ENCODE measurements at regions not wholly inside any gene's neighbourhood (a gene's known extent, or its start where the extent isn't known, plus 50 kb on each side); places are given as distances from the start of the nearest gene placed in this dataset.
A peak's percentile ranks its signal among the peaks of the same experiment; 100 is the strongest.
"Not testable (repeated sequence)": the region's sequence is repeated elsewhere in the genome, so short reads cannot be mapped to it uniquely, and the experiment has no call there.

GRCh38 chr5:15384581-15384980, 115.4 kb upstream of the FBXL7 start:
- no peak for DNase-seq (ENCODE audit: low spot score)
- no peak for ATAC-seq

DNA sequence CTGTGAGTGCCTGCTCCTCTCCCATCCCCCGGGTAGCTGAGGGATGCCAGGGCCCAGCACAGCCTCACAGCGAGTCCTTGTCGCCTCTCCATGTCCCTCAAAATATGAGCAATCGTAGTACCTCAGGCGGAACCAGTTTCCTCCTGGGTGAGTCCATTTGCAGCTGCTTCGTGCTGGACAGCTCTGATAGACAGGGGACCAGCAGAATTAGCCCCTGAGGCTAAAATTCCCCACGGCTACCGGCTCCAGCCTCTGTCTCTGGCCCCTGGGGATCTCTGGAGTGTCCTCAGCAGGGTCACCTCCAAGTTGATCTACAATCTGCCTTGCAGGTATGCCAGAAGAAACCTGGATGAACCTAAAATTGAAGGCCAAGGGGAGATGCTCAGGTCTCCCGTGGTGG, 115.8 kb upstream of the FBXL7 start:
- no peak for ATAC-seq
- no peak for DNase-seq (ENCODE audit: low spot score)

DNA sequence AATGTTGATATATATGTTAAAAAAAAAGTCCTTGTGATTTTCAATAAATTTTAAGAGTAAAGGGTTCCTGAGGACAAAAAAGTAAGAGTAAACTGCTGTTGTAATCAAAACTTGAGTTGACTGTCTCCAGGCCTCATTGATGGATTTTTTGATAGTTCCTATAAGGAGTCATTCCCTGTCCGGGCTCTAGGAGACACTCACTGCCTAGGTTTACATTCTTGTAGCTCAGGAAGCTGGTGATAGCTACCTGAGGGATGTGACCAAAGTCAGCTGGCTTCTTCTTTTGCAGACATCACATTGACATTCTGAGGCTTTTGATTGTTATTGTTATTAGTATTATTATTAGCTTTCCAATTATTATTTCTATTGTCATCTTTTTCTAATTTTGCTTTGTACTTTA, 116.5 kb upstream of the FBXL7 start:
- ATAC-seq (peak; percentile 53), DNase-seq (ENCODE audit: low spot score) (no peak)

DNA sequence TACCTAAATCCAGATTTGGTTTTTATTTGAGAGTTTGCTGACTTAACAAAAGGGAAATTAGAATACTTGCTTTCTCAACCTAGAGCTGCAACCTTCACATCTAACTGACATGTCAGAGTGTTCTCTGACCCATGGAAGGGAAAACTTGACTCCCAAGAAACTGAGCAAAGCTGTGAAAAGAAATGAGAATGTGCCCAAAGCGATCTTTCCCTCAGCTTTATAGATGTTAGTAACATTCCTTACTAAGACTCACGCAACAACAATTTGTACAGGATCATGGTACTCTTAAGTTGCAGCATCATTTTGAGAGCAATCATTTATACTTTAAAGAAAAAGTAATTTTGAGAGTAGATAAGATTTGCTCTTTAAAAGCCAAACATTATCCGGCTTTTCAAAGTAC, 117.0 kb upstream of the FBXL7 start:
- no peak for DNase-seq (ENCODE audit: low spot score)
- ATAC-seq = no peak

- ATAC-seq (peak; percentile 88), DNase-seq (ENCODE audit: low spot score) (peak; percentile 69)
These were observed 122.2 kb upstream of the FBXL7 start for GRCh38 chr5:15377573-15378340.

DNA sequence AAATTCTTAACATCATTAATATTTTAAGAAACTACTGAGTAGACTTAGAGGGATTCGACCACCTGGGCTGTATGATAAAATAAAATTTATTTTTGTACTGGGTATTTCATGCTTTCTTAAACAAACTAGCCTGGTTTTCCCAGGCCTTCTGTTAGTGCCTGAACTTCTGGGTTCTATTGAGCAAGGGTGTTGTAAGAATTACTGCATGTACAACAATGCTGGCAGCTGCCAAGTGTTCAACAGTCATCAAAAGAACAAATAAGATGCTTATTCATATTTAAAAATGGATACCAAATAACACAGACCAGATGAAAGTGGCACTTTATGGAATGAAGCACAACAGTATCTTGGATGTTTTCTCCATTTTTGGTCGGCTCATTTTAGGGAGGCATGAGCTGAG, 123.2 kb upstream of the FBXL7 start:
- DNase-seq (ENCODE audit: low spot score) (no peak), ATAC-seq (peak; percentile 69)

DNA sequence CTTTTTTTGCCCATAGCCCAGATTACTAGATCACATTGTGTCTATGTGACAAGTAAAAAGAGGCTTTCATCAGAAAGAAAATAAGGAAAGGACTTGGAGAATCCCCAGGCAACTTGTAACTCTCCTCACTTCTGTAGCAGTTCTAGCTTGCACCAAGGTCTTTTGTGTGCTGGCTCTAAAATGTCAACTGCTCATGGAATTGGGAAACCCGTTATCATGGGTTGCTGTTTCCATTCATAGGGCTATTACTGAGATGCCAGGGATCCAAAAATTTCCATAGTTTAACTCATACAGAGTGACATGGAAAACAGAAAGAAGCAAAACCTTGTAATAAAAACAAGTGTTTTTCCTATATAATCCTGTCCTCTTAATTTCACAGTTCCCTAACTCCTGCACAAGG, 123.9 kb upstream of the FBXL7 start:
- peak; percentile 10 for ATAC-seq
- no peak for DNase-seq (ENCODE audit: low spot score)

- no peak for DNase-seq (ENCODE audit: low spot score)
- ATAC-seq = no peak
These were observed 124.4 kb upstream of the FBXL7 start for GRCh38 chr5:15375559-15375958.

DNA sequence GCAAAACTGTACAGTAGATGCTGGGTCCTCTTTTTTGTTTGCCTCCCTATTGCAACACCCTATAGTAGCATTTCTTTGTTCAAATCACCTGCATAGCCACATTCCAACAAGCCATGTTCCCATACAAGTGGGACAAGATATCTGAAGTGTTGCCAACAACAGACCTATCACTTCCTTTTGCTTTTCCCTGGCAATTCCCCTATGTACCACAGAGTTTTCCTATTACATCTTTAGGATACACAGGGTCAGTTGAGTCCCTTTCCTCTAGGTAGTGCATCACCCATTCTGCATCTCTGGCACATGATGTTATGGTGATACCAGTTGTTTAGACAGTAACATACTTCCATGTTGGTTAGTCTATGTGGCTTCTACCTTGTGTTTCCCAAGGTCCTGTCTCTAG, 125.1 kb upstream of the FBXL7 start:
- no peak for ATAC-seq

DNA sequence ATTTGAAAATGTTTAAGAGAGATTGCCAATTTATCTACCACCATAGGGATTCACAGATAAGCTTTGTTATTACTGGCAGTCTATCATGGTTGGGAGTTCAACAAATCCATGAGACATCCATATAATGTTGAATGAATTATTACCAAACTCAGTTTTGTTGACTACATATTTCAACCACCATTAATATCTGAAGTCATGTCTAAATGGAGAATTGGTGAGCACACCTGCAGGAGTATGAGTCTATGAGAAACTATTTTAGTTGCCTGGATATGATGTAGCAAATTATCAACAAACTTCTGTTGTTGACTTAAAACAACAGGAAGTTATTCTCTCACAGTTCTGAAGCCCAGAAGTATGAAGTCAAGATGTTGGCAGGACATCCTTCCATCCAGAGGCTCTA, 126.8 kb upstream of the FBXL7 start:
- DNase-seq (ENCODE audit: low spot score) (no peak), ATAC-seq (no peak)

More for the DNA sequence above, 125.1 kb upstream of the FBXL7 start:
- DNase-seq (ENCODE audit: low spot score) = no peak

DNA sequence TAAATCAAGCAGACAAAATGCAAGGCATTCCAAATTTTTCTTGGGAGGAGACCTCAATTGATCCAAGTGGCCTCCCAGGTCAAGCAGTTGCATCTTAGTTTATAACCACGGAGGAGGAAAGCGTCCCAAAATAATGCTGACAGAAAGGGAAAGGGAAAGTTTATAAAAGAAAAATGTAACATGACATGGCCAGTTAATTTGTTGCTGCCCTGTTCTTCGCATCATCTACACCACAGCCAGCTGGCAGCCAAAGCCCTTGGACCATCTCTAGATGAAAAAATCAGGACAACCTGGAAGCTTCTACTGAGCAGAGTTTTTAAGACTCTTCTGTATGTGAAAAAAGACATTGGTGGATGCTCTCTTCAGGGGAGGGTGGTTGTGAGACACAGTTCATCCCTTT, 128.8 kb upstream of the FBXL7 start:
- ATAC-seq = no peak
- no peak for DNase-seq (ENCODE audit: low spot score)

DNA sequence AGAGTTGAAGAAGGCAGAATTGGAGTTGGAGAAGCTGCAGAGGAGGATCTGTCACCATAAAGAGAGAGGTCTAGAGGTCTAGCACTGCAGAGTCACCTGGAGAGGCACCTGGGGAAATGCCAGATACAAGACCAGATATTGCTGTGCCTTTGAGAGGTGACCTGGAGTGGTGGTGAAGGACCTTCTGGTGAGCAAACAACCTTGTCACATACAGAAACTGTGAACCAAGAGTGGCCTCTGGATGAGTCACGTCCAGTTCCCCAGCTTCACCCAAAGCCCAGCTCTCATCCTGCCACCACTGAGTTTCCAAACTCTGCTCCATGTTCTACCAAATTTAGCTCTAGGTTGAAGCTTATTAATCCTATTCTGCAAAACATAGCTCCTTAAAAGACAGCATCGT, 131.1 kb upstream of the FBXL7 start:
- ATAC-seq (peak; percentile 23), DNase-seq (ENCODE audit: low spot score) (no peak)

DNA sequence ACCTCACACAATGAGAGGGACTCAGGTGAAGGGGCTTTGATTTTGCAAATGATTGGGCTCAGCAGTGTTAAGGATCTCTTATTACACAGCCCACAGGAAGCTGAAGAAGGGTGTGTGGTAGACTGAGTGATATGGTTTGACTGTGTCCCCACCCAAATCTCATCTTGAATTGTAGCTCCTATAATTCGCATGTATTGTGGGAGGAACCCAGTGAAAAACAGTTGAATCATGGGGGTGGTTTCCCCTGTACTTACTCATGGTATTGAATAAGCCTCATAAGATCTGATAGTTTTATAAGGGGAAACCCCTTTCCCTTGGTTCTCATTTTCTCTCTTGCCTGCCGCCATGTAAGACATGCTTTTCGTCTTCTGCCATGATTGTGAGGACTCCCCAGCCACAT, 132.5 kb upstream of the FBXL7 start:
- no peak for ATAC-seq
- no peak for DNase-seq (ENCODE audit: low spot score)

DNA sequence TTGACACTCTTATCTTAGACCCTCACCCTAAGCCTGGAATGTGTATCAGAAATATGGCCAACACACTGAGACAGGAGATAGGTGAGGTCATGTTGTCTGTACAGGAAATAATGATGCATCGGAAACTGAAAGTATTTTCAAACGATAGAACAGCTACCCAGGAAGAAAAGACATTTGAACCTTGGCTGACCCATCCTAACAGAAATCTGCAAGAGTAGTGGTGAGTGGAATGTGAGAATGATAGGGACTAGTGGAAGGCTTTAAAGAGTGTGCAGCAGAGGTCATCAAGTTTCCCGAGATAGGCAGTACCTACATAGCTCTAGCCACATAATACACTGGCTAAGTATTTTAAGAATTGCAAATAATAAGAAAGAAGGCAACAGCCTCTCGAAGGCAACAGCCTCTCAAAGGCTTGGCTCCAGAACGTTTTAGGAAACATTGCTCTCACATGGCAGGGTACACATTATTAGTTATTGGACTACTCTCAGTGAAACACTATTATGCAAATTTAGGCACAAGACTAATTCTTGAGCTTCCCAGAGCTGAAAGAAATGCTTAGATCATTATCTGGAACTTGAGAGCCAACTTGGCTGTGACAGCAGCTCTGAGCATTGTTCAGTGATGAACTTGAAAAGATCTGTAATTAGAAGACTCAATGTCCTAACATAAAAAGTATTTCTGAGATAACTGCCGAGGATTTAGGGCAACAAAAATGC, 133.1 kb upstream of the FBXL7 start:
- ATAC-seq (peak; percentile 93), DNase-seq (ENCODE audit: low spot score) (no peak)

GRCh38 chr5:15365070-15365469, 134.9 kb upstream of the FBXL7 start:
- ATAC-seq (no peak), DNase-seq (ENCODE audit: low spot score) (no peak)

DNA sequence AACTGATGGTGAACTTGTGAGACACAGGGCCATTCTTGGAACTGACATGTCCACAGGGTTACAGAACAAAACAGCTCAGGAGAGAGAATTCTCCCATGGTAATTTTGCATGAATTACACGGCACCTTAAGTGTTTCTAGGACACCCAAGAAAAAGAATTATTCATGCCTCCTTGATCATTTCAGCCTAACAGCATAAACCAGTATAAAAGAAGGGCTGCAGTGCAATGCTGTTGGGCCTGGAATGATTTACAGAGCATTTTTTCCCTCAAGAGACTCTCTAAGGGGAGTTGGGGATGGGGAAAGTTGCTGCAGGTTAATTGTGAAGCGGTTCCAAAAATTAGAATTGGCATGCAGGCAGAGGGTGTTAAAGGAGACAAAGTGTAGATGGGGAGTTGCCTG, 136.4 kb upstream of the FBXL7 start:
- ATAC-seq = no peak
- no peak for DNase-seq (ENCODE audit: low spot score)

- not testable (repeated sequence) for DNase-seq (ENCODE audit: low spot score)
- peak; percentile 79 for ATAC-seq
These were observed 142.9 kb upstream of the FBXL7 start for GRCh38 chr5:15357092-15357453.

DNA sequence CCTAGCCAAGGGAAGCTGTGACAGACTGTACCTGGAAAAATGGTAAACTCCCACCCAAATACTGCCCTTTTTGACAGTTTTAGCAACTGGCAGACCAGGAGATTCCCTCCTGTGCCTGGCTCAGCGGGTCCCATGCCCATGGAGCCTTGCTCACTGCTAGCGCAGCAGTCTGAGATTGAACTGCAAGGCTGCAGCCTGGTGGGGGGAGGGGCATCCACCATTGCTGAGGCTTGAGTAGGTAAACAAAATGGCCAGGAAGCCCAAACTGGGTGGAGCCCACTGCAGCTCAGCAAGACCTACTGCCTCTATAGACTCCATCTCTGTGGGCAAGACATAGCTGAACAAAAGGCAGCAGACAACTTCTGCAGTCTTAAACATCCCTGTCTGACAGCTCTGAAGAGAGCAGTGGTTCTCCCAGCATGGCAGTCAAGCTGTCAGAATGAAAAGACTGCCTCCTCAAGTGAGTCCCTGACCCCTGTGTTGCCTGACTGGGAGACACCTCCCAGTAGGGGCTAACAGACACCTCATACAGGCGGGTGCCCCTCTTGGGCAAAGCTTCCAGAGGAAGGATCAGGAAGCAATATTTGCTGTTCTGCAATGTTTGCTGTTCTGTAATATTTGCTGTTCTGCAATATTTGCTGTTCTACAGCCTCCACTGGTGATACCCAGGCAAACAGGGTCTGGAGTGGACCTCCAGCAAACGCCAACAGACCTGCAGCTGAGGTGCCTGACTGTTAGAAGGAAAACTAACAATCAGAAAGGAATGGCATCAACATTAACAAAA, 143.5 kb upstream of the FBXL7 start:
- DNase-seq (ENCODE audit: low spot score) (peak; percentile 57), ATAC-seq (peak; percentile 94)

GRCh38 chr5:15354021-15354420, 146.0 kb upstream of the FBXL7 start:
- ATAC-seq (no peak), DNase-seq (ENCODE audit: low spot score) (no peak)

DNA sequence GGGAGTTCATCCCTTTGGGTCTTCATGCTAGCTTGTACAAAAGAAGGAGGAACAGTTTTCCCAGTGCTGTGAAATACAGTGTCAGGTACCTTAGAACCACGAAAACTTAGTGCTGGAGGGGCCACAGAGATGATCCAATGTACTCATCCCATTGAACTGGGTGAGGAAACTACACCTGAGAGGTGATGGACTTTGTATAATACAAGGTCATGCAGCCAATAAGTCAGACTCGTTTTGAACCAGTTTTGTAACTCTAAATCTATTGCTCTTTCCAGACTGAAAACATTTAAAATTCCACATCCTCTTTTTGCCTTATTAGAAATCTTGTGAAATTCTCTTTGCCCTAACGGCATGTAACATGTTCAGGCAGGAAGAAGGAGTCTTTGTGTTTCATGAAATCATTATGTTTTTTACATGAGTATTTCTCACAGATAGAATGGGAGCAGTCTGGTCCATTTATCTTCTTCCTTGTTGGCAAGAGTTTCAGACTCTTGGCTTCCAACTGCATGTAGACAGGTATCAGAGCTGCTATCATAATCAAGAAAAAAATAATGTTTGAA, 146.8 kb upstream of the FBXL7 start:
- DNase-seq (ENCODE audit: low spot score) (no peak), ATAC-seq (peak; percentile 33)

DNA sequence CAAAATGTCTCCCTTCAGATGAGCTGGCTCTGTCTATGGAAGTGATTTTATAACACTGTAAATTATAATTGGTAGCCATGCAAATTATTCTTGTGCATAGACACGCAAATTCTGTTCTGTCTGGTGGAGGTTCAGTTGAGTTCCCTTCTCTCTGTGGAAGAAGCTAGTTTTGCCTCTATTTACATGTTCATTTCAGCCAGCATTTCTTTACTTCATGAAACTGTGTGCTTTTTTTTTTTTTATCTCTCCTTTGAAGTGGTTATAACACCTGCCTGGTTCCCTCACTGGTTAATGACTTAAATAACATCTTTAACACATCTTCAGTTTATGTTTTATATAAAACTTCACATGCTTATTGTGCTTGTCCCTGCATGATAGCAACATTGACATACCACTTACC, 149.4 kb upstream of the FBXL7 start:
- no peak for ATAC-seq
- DNase-seq (ENCODE audit: low spot score) = no peak

- ATAC-seq (peak; percentile 17), DNase-seq (ENCODE audit: low spot score) (no peak)
These were observed 153.2 kb upstream of the FBXL7 start for GRCh38 chr5:15346738-15347137.
